SK-N-SH treated with all-trans-retinoic acid at 6 μM for 48 hours (cell line): ENCODE measurements at regions not wholly inside any gene's neighbourhood (a gene's known extent, or its start where the extent isn't known, plus 50 kb on each side); places are given as distances from the start of the nearest gene placed in this dataset.

Experiments used
- ATAC-seq: fragments of 200-7000 bp; cut with Tn5 transposase; 3 replicates; pipeline ENCODE4 v1.9.1; 2020; ENCODE audit warnings: mild to moderate bottlenecking, moderate library complexity
- ARNTL ChIP-seq: fragments of 450-650 bp; formaldehyde crosslinking; IDR thresholded peaks from 2 replicates; pipeline ENCODE4 v1.5.0; 2020; ENCODE audit warnings: low read depth, mild to moderate bottlenecking, moderate library complexity, borderline replicate concordance
- BACH2 ChIP-seq: fragments of 250-450 bp; sonication (Bioruptor Pico); IDR thresholded peaks from 2 replicates; pipeline ENCODE4 v1.9.0; 2021; ENCODE audit warnings: mild to moderate bottlenecking, borderline replicate concordance
- CSDC2 ChIP-seq: fragments of 250-450 bp; sonication (Bioruptor Pico); IDR thresholded peaks from 2 replicates; pipeline ENCODE4 v1.5.0; 2020; ENCODE audit warnings: mild to moderate bottlenecking, moderate library complexity
- ESRRG ChIP-seq: fragments of 250-450 bp; sonication (Bioruptor Pico); IDR thresholded peaks from 2 replicates; pipeline ENCODE4 v1.6.1; 2021; ENCODE audit warnings: mild to moderate bottlenecking
- GLIS3 ChIP-seq: fragments of 250-450 bp; sonication (Bioruptor Pico); IDR thresholded peaks from 2 replicates; pipeline ENCODE4 v1.5.0; 2020; ENCODE audit warnings: mild to moderate bottlenecking, moderate library complexity
- ISL1 ChIP-seq: fragments of 250-450 bp; sonication (Bioruptor Pico); IDR thresholded peaks from 2 replicates; pipeline ENCODE4 v2.1.2; 2022; ENCODE audit warnings: mild to moderate bottlenecking, moderate library complexity
- OSR1 ChIP-seq: fragments of 250-450 bp; sonication (Bioruptor Pico); IDR thresholded peaks from 2 replicates; pipeline ENCODE4 v1.8.0; 2022; ENCODE audit warnings: moderate library complexity, mild to moderate bottlenecking, inconsistent platforms
- PATZ1 ChIP-seq: fragments of 250-450 bp; sonication (Bioruptor Pico); IDR thresholded peaks from 2 replicates; pipeline ENCODE4 v1.8.0; 2020; ENCODE audit warnings: mild to moderate bottlenecking, moderate library complexity, borderline replicate concordance
- RARB ChIP-seq: fragments of 250-450 bp; sonication (Bioruptor Pico); IDR thresholded peaks from 2 replicates; pipeline ENCODE4 v1.8.0; 2021; ENCODE audit warnings: mild to moderate bottlenecking, moderate library complexity
- SNAI2 ChIP-seq: fragments of 250-450 bp; sonication (Bioruptor Pico); IDR thresholded peaks from 2 replicates; pipeline ENCODE4 v1.5.0; 2020; ENCODE audit warnings: mild to moderate bottlenecking, moderate library complexity
- TCF4 ChIP-seq: fragments of 250-450 bp; sonication (Bioruptor Pico); IDR thresholded peaks from 2 replicates; pipeline ENCODE4 v1.8.0; 2021; ENCODE audit warnings: mild to moderate bottlenecking, moderate library complexity, borderline replicate concordance
- TOX ChIP-seq: fragments of 250-450 bp; sonication (Bioruptor Pico); IDR thresholded peaks from 2 replicates; pipeline ENCODE4 v1.8.0; 2021; ENCODE audit warnings: mild to moderate bottlenecking, moderate library complexity, borderline replicate concordance
- TSHZ2 ChIP-seq: fragments of 250-450 bp; sonication (Bioruptor Pico); IDR thresholded peaks from 2 replicates; pipeline ENCODE4 v1.5.0; 2020; ENCODE audit warnings: mild to moderate bottlenecking, moderate library complexity
- ZC3H10 ChIP-seq: fragments of 250-450 bp; sonication (Bioruptor Pico); IDR thresholded peaks from 2 replicates; pipeline ENCODE4 v1.5.1; 2021; ENCODE audit warnings: mild to moderate bottlenecking, moderate library complexity
- ZFP30 ChIP-seq: fragments of 450-650 bp; formaldehyde crosslinking; IDR thresholded peaks from 2 replicates; pipeline ENCODE4 v1.5.0; 2022; ENCODE audit warnings: mild to moderate bottlenecking, moderate library complexity
- ZNF565 ChIP-seq: fragments of 450-650 bp; formaldehyde crosslinking; conservative IDR thresholded peaks from 2 replicates; pipeline ENCODE4 v1.5.0; 2020; ENCODE audit warnings: low read depth, mild to moderate bottlenecking, moderate library complexity
- ZNF8 ChIP-seq: fragments of 450-650 bp; formaldehyde crosslinking; IDR thresholded peaks from 2 replicates; pipeline ENCODE4 v1.5.0; 2020; ENCODE audit warnings: mild to moderate bottlenecking, moderate library complexity
- TF ChIP-seq, protein P1 (sequence below): fragments of 250-450 bp; sonication (Bioruptor Pico); IDR thresholded peaks from 2 replicates; pipeline ENCODE4 v1.5.1; 2021; ENCODE audit warnings: mild to moderate bottlenecking, moderate library complexity
- TF ChIP-seq, protein P2 (sequence below): fragments of 250-450 bp; sonication (Bioruptor Pico); IDR thresholded peaks from 2 replicates; pipeline ENCODE4 v1.5.1; 2020; ENCODE audit warnings: low read depth, mild to moderate bottlenecking, moderate library complexity
- TF ChIP-seq, protein P3 (sequence below): fragments of 250-450 bp; sonication (Bioruptor Pico); IDR thresholded peaks from 2 replicates; pipeline ENCODE4 v1.8.0; 2021; ENCODE audit warnings: low read depth, mild to moderate bottlenecking, moderate library complexity, borderline replicate concordance

GRCh38 chr9:73714294-73714693 lies 562.6 kb downstream of the ANXA1 start:
- no peak for TF ChIP-seq ARNTL
- TF ChIP-seq ESRRG, result no peak
- TF ChIP-seq RARB, result no peak
- TF ChIP-seq, protein P1, sequence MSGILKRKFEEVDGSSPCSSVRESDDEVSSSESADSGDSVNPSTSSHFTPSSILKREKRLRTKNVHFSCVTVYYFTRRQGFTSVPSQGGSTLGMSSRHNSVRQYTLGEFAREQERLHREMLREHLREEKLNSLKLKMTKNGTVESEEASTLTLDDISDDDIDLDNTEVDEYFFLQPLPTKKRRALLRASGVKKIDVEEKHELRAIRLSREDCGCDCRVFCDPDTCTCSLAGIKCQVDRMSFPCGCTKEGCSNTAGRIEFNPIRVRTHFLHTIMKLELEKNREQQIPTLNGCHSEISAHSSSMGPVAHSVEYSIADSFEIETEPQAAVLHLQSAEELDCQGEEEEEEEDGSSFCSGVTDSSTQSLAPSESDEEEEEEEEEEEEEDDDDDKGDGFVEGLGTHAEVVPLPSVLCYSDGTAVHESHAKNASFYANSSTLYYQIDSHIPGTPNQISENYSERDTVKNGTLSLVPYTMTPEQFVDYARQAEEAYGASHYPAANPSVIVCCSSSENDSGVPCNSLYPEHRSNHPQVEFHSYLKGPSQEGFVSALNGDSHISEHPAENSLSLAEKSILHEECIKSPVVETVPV, result no peak
- no peak for TF ChIP-seq ISL1 (CRISPR knock-in tag)
- TF ChIP-seq TSHZ2 (CRISPR knock-in tag), result no peak
- no peak for TF ChIP-seq ZNF565 (CRISPR knock-in tag)
- TF ChIP-seq OSR1, result no peak
- TF ChIP-seq, protein P2, sequence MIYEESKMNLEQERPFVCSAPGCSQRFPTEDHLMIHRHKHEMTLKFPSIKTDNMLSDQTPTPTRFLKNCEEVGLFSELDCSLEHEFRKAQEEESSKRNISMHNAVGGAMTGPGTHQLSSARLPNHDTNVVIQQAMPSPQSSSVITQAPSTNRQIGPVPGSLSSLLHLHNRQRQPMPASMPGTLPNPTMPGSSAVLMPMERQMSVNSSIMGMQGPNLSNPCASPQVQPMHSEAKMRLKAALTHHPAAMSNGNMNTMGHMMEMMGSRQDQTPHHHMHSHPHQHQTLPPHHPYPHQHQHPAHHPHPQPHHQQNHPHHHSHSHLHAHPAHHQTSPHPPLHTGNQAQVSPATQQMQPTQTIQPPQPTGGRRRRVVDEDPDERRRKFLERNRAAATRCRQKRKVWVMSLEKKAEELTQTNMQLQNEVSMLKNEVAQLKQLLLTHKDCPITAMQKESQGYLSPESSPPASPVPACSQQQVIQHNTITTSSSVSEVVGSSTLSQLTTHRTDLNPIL (CRISPR knock-in tag), result no peak
- TF ChIP-seq ZFP30 (CRISPR knock-in tag), result no peak
- ATAC-seq, result no peak

- no peak for TF ChIP-seq TOX
- no peak for TF ChIP-seq ZFP30 (CRISPR knock-in tag)
- TF ChIP-seq CSDC2 (CRISPR knock-in tag), result no peak
- TF ChIP-seq ZNF8, result no peak
- no peak for TF ChIP-seq ZC3H10
- TF ChIP-seq, protein P3, sequence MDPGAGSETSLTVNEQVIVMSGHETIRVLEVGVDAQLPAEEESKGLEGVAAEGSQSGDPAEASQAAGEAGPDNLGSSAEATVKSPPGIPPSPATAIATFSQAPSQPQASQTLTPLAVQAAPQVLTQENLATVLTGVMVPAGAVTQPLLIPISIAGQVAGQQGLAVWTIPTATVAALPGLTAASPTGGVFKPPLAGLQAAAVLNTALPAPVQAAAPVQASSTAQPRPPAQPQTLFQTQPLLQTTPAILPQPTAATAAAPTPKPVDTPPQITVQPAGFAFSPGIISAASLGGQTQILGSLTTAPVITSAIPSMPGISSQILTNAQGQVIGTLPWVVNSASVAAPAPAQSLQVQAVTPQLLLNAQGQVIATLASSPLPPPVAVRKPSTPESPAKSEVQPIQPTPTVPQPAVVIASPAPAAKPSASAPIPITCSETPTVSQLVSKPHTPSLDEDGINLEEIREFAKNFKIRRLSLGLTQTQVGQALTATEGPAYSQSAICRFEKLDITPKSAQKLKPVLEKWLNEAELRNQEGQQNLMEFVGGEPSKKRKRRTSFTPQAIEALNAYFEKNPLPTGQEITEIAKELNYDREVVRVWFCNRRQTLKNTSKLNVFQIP (CRISPR knock-in tag), result no peak
- no peak for TF ChIP-seq ARNTL
- TF ChIP-seq PATZ1, result no peak
- TF ChIP-seq, all 23 proteins: peak for 0
- ATAC-seq, result no peak
Observed at GRCh38 chr9:73715591-73715990, 563.9 kb downstream of the ANXA1 start.

GRCh38 chr9:73719660-73720059 lies 568.0 kb downstream of the ANXA1 start:
- no peak for TF ChIP-seq ESRRG
- TF ChIP-seq ZFP30 (CRISPR knock-in tag), result no peak
- TF ChIP-seq TOX, result no peak
- TF ChIP-seq TCF4 (CRISPR knock-in tag), result no peak
- no peak for TF ChIP-seq OSR1
- TF ChIP-seq BACH2, result no peak
- TF ChIP-seq, protein P3 (CRISPR knock-in tag), result no peak
- TF ChIP-seq GLIS3, result no peak
- no peak for TF ChIP-seq SNAI2
- TF ChIP-seq ZNF8, result no peak
- ATAC-seq, result no peak
